Transverse colon (tissue), 3 donors: ENCODE measurements at regions not wholly inside any gene's neighbourhood (a gene's known extent, or its start where the extent isn't known, plus 50 kb on each side); places are given as distances from the start of the nearest gene placed in this dataset.

Experiments used
- POLR2A ChIP-seq: fragments of 450-650 bp; IDR thresholded peaks from one replicate; pipeline ENCODE4 v1.6.1; 2016; ENCODE audit warnings: antibody characterized with exemption, mild to moderate bottlenecking, moderate library complexity
- TF ChIP-seq, protein P1 (sequence below), 5 experiments: fragments of 200-600 bp in 3 of 5; fragments of 450-650 bp in 2 of 5; sonication (generic) in 3 of 5; IDR thresholded peaks; 1 replicate in 2 of 5; 2 replicates in 3 of 5; pipeline ENCODE4 v1.5.1; 2016 to 2017; ENCODE audit warnings: antibody characterized with exemption in 5 of 5, inconsistent platforms in 3 of 5, mild to moderate bottlenecking in 2 of 5, moderate library complexity in 1 of 5

DNA sequence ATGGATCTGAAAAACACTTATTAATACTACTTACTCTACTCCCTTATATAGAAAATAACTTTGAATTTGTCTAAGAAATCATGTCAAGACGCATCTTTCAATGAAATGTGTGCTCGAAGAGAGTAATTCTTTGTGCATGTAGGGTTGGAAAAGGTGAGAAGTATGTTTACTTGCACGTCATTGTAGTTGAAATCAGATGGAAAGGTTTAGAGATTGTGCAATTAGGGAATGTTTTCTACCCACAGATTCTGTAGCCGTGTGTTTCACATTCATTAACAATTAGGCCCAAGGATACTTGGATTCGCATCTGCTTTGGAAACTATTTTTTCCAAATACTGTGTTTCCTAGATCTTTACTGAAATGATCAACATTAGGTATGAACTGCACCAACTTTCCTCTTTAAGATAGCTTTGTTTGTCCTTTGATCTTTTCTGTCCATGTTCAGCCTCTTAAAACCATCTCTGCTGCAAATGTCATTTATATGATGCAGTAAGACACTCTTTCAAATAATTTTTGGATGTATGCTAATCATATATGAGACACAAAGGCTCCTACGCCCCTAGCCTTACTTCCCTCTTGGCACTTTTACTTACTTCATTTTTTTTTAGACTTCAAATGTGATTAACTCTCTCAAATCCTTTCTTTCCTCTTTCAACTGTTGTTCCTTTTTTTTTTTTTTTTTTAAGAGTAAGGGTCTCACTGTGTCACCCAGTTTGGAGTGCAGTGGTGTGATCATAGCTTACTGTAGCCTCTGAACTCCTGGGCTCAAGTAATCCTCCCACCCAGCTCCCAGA lies 58.0 kb upstream of the PSMA6 start:
- TF ChIP-seq, protein P1, sequence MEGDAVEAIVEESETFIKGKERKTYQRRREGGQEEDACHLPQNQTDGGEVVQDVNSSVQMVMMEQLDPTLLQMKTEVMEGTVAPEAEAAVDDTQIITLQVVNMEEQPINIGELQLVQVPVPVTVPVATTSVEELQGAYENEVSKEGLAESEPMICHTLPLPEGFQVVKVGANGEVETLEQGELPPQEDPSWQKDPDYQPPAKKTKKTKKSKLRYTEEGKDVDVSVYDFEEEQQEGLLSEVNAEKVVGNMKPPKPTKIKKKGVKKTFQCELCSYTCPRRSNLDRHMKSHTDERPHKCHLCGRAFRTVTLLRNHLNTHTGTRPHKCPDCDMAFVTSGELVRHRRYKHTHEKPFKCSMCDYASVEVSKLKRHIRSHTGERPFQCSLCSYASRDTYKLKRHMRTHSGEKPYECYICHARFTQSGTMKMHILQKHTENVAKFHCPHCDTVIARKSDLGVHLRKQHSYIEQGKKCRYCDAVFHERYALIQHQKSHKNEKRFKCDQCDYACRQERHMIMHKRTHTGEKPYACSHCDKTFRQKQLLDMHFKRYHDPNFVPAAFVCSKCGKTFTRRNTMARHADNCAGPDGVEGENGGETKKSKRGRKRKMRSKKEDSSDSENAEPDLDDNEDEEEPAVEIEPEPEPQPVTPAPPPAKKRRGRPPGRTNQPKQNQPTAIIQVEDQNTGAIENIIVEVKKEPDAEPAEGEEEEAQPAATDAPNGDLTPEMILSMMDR (IDR thresholded peaks at IDR 0.05), result no peak
- TF ChIP-seq POLR2A, result no peak
